ENCODE measurements at regions not wholly inside any gene's neighbourhood (a gene's known extent, or its start where the extent isn't known, plus 50 kb on each side); places are given as distances from the start of the nearest gene placed in this dataset.

- intact Hi-C loops (cut with micrococcal nuclease): no loop called here
- H3K27ac Mint-ChIP-seq: no peak overlapping the region
Observed at GRCh38 chr19:27657271-27658051, 1555.5 kb downstream of the UQCRFS1 start.

GRCh38 chr19:27654266-27654990 is 1558.5 kb downstream of the UQCRFS1 start:
- no peak for DNase-seq
- Mint-ChIP-seq H3K4me1 (no peaks in the 10 kb centered on the region), H3K36me3 (ENCODE audit: low read depth) (no peaks in the 10 kb centered on the region), H3K9me3 (peaks cover 36% of the 10 kb centered on the region), H3K4me3 (no peak overlapping the region), H3K27me3 (no peaks in the 10 kb centered on the region), H3K27ac (no peak overlapping the region)
- intact Hi-C loops (cut with micrococcal nuclease): no loop called here

More at GRCh38 chr19:27657271-27658051, 1555.5 kb downstream of the UQCRFS1 start:
- Mint-ChIP-seq H3K27me3 (no peaks in the 10 kb centered on the region), H3K4me3 (no peak overlapping the region), H3K4me1 (no peaks in the 10 kb centered on the region), H3K9me3 (peaks cover 28% of the 10 kb centered on the region), H3K36me3 (ENCODE audit: low read depth) (no peaks in the 10 kb centered on the region)
- no peak for DNase-seq

- Mint-ChIP-seq H3K4me1 (no peaks in the 10 kb centered on the region), H3K27ac (no peak overlapping the region), H3K4me3 (no peak overlapping the region), H3K9me3 (peaks cover 46% of the 10 kb centered on the region), H3K36me3 (ENCODE audit: low read depth) (no peaks in the 10 kb centered on the region), H3K27me3 (no peaks in the 10 kb centered on the region)
- intact Hi-C loops (cut with micrococcal nuclease): no loop called here
- no peak for DNase-seq
Observed at GRCh38 chr19:27652796-27653195, 1560.2 kb downstream of the UQCRFS1 start.

- Mint-ChIP-seq H3K27me3 (no peaks in the 10 kb centered on the region), H3K36me3 (ENCODE audit: low read depth) (no peaks in the 10 kb centered on the region), H3K9me3 (peaks cover 46% of the 10 kb centered on the region), H3K27ac (no peak overlapping the region), H3K4me1 (no peaks in the 10 kb centered on the region), H3K4me3 (no peak overlapping the region)
- no peak for DNase-seq
- intact Hi-C loops (cut with micrococcal nuclease): no loop called here
Observed at GRCh38 chr19:27652281-27652680, 1560.7 kb downstream of the UQCRFS1 start.

GRCh38 chr19:27647423-27647822 is 1565.5 kb downstream of the UQCRFS1 start:
- H3K36me3 Mint-ChIP-seq (ENCODE audit: low read depth): no peaks in the 10 kb centered on the region
- H3K4me1 Mint-ChIP-seq: no peaks in the 10 kb centered on the region
- H3K4me3 Mint-ChIP-seq: no peak overlapping the region

GRCh38 chr19:27635401-27635800 is 1577.5 kb downstream of the UQCRFS1 start:
- Mint-ChIP-seq H3K27ac (no peak overlapping the region), H3K27me3 (no peaks in the 10 kb centered on the region), H3K4me3 (no peak overlapping the region), H3K9me3 (peaks cover 9% of the 10 kb centered on the region), H3K36me3 (ENCODE audit: low read depth) (no peaks in the 10 kb centered on the region), H3K4me1 (no peaks in the 10 kb centered on the region)
- no peak for DNase-seq
- intact Hi-C loops (cut with micrococcal nuclease): no loop called here

More at GRCh38 chr19:27647423-27647822, 1565.5 kb downstream of the UQCRFS1 start:
- no peaks in the 10 kb centered on the region for H3K27me3 Mint-ChIP-seq
- no peak for DNase-seq
- H3K27ac Mint-ChIP-seq: no peak overlapping the region
- peaks cover 33% of the 10 kb centered on the region for H3K9me3 Mint-ChIP-seq
- intact Hi-C loops (cut with micrococcal nuclease): no loop called here

GRCh38 chr19:27618006-27618405 is 1594.9 kb downstream of the UQCRFS1 start:
- H3K4me3 Mint-ChIP-seq: no peak overlapping the region
- intact Hi-C loops (cut with micrococcal nuclease): no loop called here
- H3K27ac Mint-ChIP-seq: no peak overlapping the region
- no peaks in the 10 kb centered on the region for H3K36me3 Mint-ChIP-seq (ENCODE audit: low read depth)
- no peak for DNase-seq
- H3K9me3 Mint-ChIP-seq: peaks cover 19% of the 10 kb centered on the region
- H3K4me1 Mint-ChIP-seq: no peaks in the 10 kb centered on the region
- H3K27me3 Mint-ChIP-seq: no peaks in the 10 kb centered on the region

- Mint-ChIP-seq H3K4me3 (no peak overlapping the region), H3K4me1 (no peaks in the 10 kb centered on the region), H3K27ac (no peak overlapping the region), H3K9me3 (peaks cover 13% of the 10 kb centered on the region), H3K27me3 (no peaks in the 10 kb centered on the region), H3K36me3 (ENCODE audit: low read depth) (no peaks in the 10 kb centered on the region)
- intact Hi-C loops (cut with micrococcal nuclease): no loop called here
- DNase-seq: no peak
Observed at GRCh38 chr19:27580906-27581305, 1632.0 kb downstream of the UQCRFS1 start.

Data from activated CD4-positive, alpha-beta T cell treated with anti-CD3 and anti-CD28 coated beads, Interleukin-2, amount 10 ng/mL, durations not matched to agents 24 days and 14 days (primary cell).